ENCODE measurements at regions not wholly inside any gene's neighbourhood (a gene's known extent, or its start where the extent isn't known, plus 50 kb on each side); places are given as distances from the start of the nearest gene placed in this dataset.

GRCh38 chr9:71620331-71620730 is 148.0 kb downstream of the CEMIP2 start:
- TF ChIP-seq CTCF (IDR thresholded peaks at IDR 0.05; ENCODE audit: low read depth, low read length, poor library complexity, severe bottlenecking) = no peak
- no peak for TF ChIP-seq EZH2phosphoT487 (IDR thresholded peaks at IDR 0.05; ENCODE audit: borderline replicate concordance, low read length)
